ENCODE measurements at regions not wholly inside any gene's neighbourhood (a gene's known extent, or its start where the extent isn't known, plus 50 kb on each side); places are given as distances from the start of the nearest gene placed in this dataset.

DNA sequence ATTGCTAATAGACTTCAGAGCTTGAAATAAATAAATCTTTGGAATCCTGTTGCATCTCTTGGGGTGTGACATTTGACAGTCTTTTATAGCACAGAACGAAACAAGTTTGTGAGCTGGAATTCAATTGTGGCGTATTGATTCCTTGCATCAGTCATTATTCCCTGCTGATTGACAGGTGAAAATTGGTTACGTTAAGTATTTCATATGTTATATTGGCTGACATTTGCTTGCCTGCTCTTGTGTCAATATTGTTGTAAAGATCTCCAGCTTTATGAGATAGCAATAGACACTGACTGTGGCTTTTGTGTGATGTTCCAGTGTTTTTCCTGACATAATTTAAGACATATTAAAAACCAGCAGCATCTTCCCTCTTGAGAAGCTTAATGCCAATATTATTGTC is 644.4 kb upstream of the FAM241A start:
- ChIA-PET CTCF (no interaction called here), POLR2A (no interaction called here), SMC1A (ENCODE audit: uncharacterized antibody, unreplicated experiment) (no interaction called here), RAD21 (ENCODE audit: unreplicated experiment) (no interaction called here)
- TF ChIP-seq SMC3 (IDR thresholded peaks at IDR 0.05; ENCODE audit: borderline replicate concordance, low read length) (no peak), RB1 (IDR thresholded peaks at IDR 0.05; ENCODE audit: borderline replicate concordance) (no peak), IKZF1 (conservative IDR thresholded peaks at IDR 0.05) (no peak), YBX1 (IDR thresholded peaks at IDR 0.05) (no peak), ZNF207 (IDR thresholded peaks at IDR 0.05; ENCODE audit: borderline replicate concordance) (no peak), EP300 (IDR thresholded peaks at IDR 0.05; ENCODE audit: borderline replicate concordance in 1 of 2, control insufficient read depth in 1 of 2, low read depth in 2 of 2, low read length in 2 of 2) (no peak), CREM (IDR thresholded peaks at IDR 0.05; ENCODE audit: low read depth) (no peak), PAX8 (IDR thresholded peaks at IDR 0.05) (no peak)
- TF ChIP-seq, protein P1, sequence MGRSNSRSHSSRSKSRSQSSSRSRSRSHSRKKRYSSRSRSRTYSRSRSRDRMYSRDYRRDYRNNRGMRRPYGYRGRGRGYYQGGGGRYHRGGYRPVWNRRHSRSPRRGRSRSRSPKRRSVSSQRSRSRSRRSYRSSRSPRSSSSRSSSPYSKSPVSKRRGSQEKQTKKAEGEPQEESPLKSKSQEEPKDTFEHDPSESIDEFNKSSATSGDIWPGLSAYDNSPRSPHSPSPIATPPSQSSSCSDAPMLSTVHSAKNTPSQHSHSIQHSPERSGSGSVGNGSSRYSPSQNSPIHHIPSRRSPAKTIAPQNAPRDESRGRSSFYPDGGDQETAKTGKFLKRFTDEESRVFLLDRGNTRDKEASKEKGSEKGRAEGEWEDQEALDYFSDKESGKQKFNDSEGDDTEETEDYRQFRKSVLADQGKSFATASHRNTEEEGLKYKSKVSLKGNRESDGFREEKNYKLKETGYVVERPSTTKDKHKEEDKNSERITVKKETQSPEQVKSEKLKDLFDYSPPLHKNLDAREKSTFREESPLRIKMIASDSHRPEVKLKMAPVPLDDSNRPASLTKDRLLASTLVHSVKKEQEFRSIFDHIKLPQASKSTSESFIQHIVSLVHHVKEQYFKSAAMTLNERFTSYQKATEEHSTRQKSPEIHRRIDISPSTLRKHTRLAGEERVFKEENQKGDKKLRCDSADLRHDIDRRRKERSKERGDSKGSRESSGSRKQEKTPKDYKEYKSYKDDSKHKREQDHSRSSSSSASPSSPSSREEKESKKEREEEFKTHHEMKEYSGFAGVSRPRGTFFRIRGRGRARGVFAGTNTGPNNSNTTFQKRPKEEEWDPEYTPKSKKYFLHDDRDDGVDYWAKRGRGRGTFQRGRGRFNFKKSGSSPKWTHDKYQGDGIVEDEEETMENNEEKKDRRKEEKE (IDR thresholded peaks at IDR 0.05) = no peak
- Histone ChIP-seq H3K4me1 (ENCODE audit: control insufficient read depth, insufficient read depth, low read length) (no peaks in the 10 kb centered on the region), H4K20me1 (ENCODE audit: control insufficient read depth, insufficient read depth) (no peaks in the 10 kb centered on the region), H3K27ac (ENCODE audit: control insufficient read depth, insufficient read depth) (no peak overlapping the region), H3K27me3 (replicated peaks in 1 of 2; ENCODE audit: control insufficient read depth in 2 of 2, insufficient read depth in 2 of 2, low read length in 1 of 2) (no peaks in the 10 kb centered on the region), H3K79me2 (ENCODE audit: control insufficient read depth, insufficient read depth, low read length) (no peaks in the 10 kb centered on the region), H3K9ac (ENCODE audit: control insufficient read depth, insufficient read depth, low read length) (no peak overlapping the region), H3K4me2 (ENCODE audit: control insufficient read depth, insufficient read depth) (no peak overlapping the region), H2AFZ (ENCODE audit: control insufficient read depth, low read depth, low read length) (no peak overlapping the region), H3K9me3 (replicated peaks; ENCODE audit: control insufficient read depth, insufficient read depth, low read length) (no peaks in the 10 kb centered on the region), H3K4me3 (no peak overlapping the region), H3K36me3 (ENCODE audit: control insufficient read depth in 2 of 2, insufficient read depth in 2 of 2, low read length in 1 of 2) (no peaks in the 10 kb centered on the region)
- intact Hi-C loops (cut with micrococcal nuclease; ENCODE audit: unreplicated experiment) (no loop called here), in situ Hi-C loops (cut with MboI) (no loop called here)
- 40% methylated on average over 3 of the region's 3 CpGs for WGBS (ENCODE audit: insufficient coverage, insufficient replicate concordance, low lambda C conversion rate, missing lambda C conversion rate)
- no TSS peak for BruUV-seq (replicated peaks)
- FAIRE-seq (no peak), DNase-seq (ENCODE audit: low read depth, low spot score) (no peak), ATAC-seq (no peak)
